Peyer's patch (tissue), 4 donors: ENCODE measurements at regions not wholly inside any gene's neighbourhood (a gene's known extent, or its start where the extent isn't known, plus 50 kb on each side); places are given as distances from the start of the nearest gene placed in this dataset.

Source experiments
- DNase-seq, 3 donors: peaks; one replicate each; pipeline ENCODE4 v3.0.0-alpha.2; 2017 to 2019
- H3K27ac ChIP-seq, 4 donors: fragments of 200-600 bp; sonication (generic); one replicate each; pipeline ENCODE4 v1.5.1; 2016 to 2019
- H3K27me3 ChIP-seq, 2 donors: fragments of 200-600 bp; sonication (generic); one replicate each; pipeline ENCODE4 v1.5.1; 2019
- H3K36me3 ChIP-seq, 3 donors: fragments of 200-600 bp; sonication (generic); one replicate each; pipeline ENCODE4 v1.5.1; 2016 to 2019
- H3K4me1 ChIP-seq, 4 donors: fragments of 200-600 bp; sonication (generic); one replicate each; pipeline ENCODE4 v1.5.1; 2016 to 2019
- H3K4me3 ChIP-seq, 4 donors: fragments of 200-600 bp; sonication (generic); 1 replicate in 3 of 4; 2 replicates in 1 of 4; pipeline ENCODE4 v1.5.1; 2016 to 2019; ENCODE audit warnings: mild to moderate bottlenecking in 1 of 4
- H3K9me3 ChIP-seq, 4 donors: fragments of 200-600 bp; sonication (generic); one replicate each; pipeline ENCODE4 v1.5.1; 2016 to 2019; ENCODE audit warnings: mild to moderate bottlenecking in 1 of 4
- CTCF ChIP-seq, 6 experiments: fragments of 450-650 bp in 4 of 6; fragments of 200-600 bp in 2 of 6; sonication (generic) in 1 of 6; IDR thresholded peaks; one replicate each; pipeline ENCODE4 v1.5.1; 2017 to 2019; ENCODE audit warnings: antibody characterized with exemption in 6 of 6, mild to moderate bottlenecking in 3 of 6, moderate library complexity in 1 of 6
- POLR2A ChIP-seq, 2 donors: fragments of 450-650 bp; IDR thresholded peaks; one replicate each; pipeline ENCODE4 v1.5.1; 2017; ENCODE audit warnings: antibody characterized with exemption in 2 of 2, mild to moderate bottlenecking in 2 of 2, moderate library complexity in 2 of 2

- H3K9me3 ChIP-seq = no peaks in the 10 kb centered on the region
- H3K27ac ChIP-seq = no peak overlapping the region
- no peaks in the 10 kb centered on the region for H3K36me3 ChIP-seq
- no peaks in the 10 kb centered on the region for H3K4me1 ChIP-seq
- no peak for DNase-seq
- TF ChIP-seq POLR2A (IDR thresholded peaks at IDR 0.05) = no peak
- TF ChIP-seq CTCF (IDR thresholded peaks at IDR 0.05) = no peak
- no peaks in the 10 kb centered on the region for H3K27me3 ChIP-seq
- no peak overlapping the region for H3K4me3 ChIP-seq
Observed at GRCh38 chr13:89584058-89584620, 1763.3 kb upstream of the MIR17HG start.

- TF ChIP-seq CTCF (IDR thresholded peaks at IDR 0.05) = no peak
- TF ChIP-seq POLR2A (IDR thresholded peaks at IDR 0.05) = no peak
- H3K27me3 ChIP-seq = no peaks in the 10 kb centered on the region
- H3K36me3 ChIP-seq = no peaks in the 10 kb centered on the region
- no peak overlapping the region for H3K4me3 ChIP-seq
- no peaks in the 10 kb centered on the region for H3K9me3 ChIP-seq
- no peak overlapping the region for H3K27ac ChIP-seq
- no peak for DNase-seq
- no peaks in the 10 kb centered on the region for H3K4me1 ChIP-seq
Observed at GRCh38 chr13:89602655-89603054, 1744.8 kb upstream of the MIR17HG start.

GRCh38 chr13:89603187-89603586, 1744.3 kb upstream of the MIR17HG start:
- DNase-seq = no peak
- TF ChIP-seq POLR2A (IDR thresholded peaks at IDR 0.05) (no peak), CTCF (IDR thresholded peaks at IDR 0.05) (no peak)
- H3K27me3 ChIP-seq = no peaks in the 10 kb centered on the region
- H3K4me3 ChIP-seq = no peak overlapping the region
- H3K9me3 ChIP-seq = no peaks in the 10 kb centered on the region
- H3K27ac ChIP-seq = no peak overlapping the region
- H3K4me1 ChIP-seq = no peaks in the 10 kb centered on the region
- no peaks in the 10 kb centered on the region for H3K36me3 ChIP-seq

DNA sequence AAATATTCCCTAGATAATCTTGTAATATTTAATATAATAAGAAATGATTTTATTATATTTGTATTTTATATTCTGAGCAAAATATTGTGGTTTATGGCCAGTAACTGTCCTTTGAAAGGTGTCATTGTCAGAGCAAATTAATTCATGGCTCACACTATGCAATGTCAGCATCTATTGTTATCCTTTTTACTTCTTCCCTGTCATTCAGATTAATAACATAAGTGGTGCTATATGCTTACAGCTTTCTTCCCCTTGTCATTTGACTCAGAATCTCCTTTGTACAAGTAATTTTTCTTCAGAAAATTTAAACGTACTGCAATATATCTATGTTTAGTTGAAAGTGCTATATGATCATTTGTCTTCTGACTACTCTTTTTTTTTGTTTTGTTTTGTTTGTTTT, 1738.2 kb upstream of the MIR17HG start:
- no peaks in the 10 kb centered on the region for H3K9me3 ChIP-seq
- H3K27me3 ChIP-seq = no peaks in the 10 kb centered on the region
- H3K27ac ChIP-seq = no peak overlapping the region
- no peaks in the 10 kb centered on the region for H3K4me1 ChIP-seq
- no peak overlapping the region for H3K4me3 ChIP-seq
- no peak for DNase-seq
- H3K36me3 ChIP-seq = no peaks in the 10 kb centered on the region
- TF ChIP-seq CTCF (IDR thresholded peaks at IDR 0.05) = no peak
- TF ChIP-seq POLR2A (IDR thresholded peaks at IDR 0.05) = no peak

- no peaks in the 10 kb centered on the region for H3K4me1 ChIP-seq
- TF ChIP-seq POLR2A (IDR thresholded peaks at IDR 0.05) = no peak
- no peak for TF ChIP-seq CTCF (IDR thresholded peaks at IDR 0.05)
- no peaks in the 10 kb centered on the region for H3K36me3 ChIP-seq
- no peak overlapping the region for H3K27ac ChIP-seq
- H3K9me3 ChIP-seq = no peaks in the 10 kb centered on the region
- no peaks in the 10 kb centered on the region for H3K27me3 ChIP-seq
- H3K4me3 ChIP-seq = no peak overlapping the region
- DNase-seq = no peak
Observed at GRCh38 chr13:89610331-89610730, 1737.2 kb upstream of the MIR17HG start.

- H3K4me3 ChIP-seq = no peak overlapping the region
- TF ChIP-seq POLR2A (IDR thresholded peaks at IDR 0.05) = no peak
- TF ChIP-seq CTCF (IDR thresholded peaks at IDR 0.05) = no peak
- no peak for DNase-seq
- no peaks in the 10 kb centered on the region for H3K4me1 ChIP-seq
- H3K27me3 ChIP-seq = no peaks in the 10 kb centered on the region
- H3K36me3 ChIP-seq = no peaks in the 10 kb centered on the region
- no peaks in the 10 kb centered on the region for H3K9me3 ChIP-seq
- no peak overlapping the region for H3K27ac ChIP-seq
Observed at GRCh38 chr13:89610881-89611280, 1736.6 kb upstream of the MIR17HG start.
